Mesenchymal stem cell (in vitro differentiated cells and primary cell): ENCODE measurements at regions not wholly inside any gene's neighbourhood (a gene's known extent, or its start where the extent isn't known, plus 50 kb on each side); places are given as distances from the start of the nearest gene placed in this dataset.

Experiments
- DNase-seq: peaks from one replicate; pipeline ENCODE4 v3.0.0-alpha.2; 2013
- H2AFZ ChIP-seq: one replicate; pipeline ENCODE4 v1.6.1; 2013; ENCODE audit warnings: low read depth, mild to moderate bottlenecking, control low read depth, inconsistent platforms, low read length, moderate library complexity
- H2AK5ac ChIP-seq: 2 replicates; pipeline ENCODE4 v1.6.1; 2013; ENCODE audit warnings: low read length, moderate library complexity, mild to moderate bottlenecking, inconsistent platforms; ENCODE audit not compliant: severe bottlenecking
- H2BK120ac ChIP-seq: one replicate; pipeline ENCODE4 v1.6.1; 2013; ENCODE audit warnings: low read depth, mild to moderate bottlenecking, inconsistent platforms, low read length, moderate library complexity
- H2BK12ac ChIP-seq, 2 experiments: one replicate each; pipeline ENCODE4 v1.6.1; 2013; ENCODE audit warnings: inconsistent platforms in 2 of 2, low read length in 2 of 2, mild to moderate bottlenecking in 2 of 2, moderate library complexity in 2 of 2, control low read depth in 1 of 2
- H2BK15ac ChIP-seq: one replicate; pipeline ENCODE4 v1.6.1; 2013; ENCODE audit warnings: mild to moderate bottlenecking, low read depth, inconsistent platforms; ENCODE audit not compliant: poor library complexity, severe bottlenecking
- H2BK5ac ChIP-seq: 2 replicates; pipeline ENCODE4 v1.6.1; 2013; ENCODE audit warnings: low read depth, mild to moderate bottlenecking, low read length, control low read depth, inconsistent platforms; ENCODE audit not compliant: poor library complexity, severe bottlenecking
- H3K14ac ChIP-seq, 2 experiments: one replicate each; pipeline ENCODE4 v1.6.1; 2013; ENCODE audit warnings: inconsistent platforms in 2 of 2, low read length in 2 of 2, control low read depth in 1 of 2, mild to moderate bottlenecking in 1 of 2, moderate library complexity in 1 of 2
- H3K18ac ChIP-seq, 2 experiments: one replicate each; pipeline ENCODE4 v1.6.1; 2013; ENCODE audit warnings: inconsistent platforms in 2 of 2, low read length in 2 of 2, control low read depth in 1 of 2, low read depth in 1 of 2, mild to moderate bottlenecking in 1 of 2
- H3K23ac ChIP-seq, 2 experiments: one replicate each; pipeline ENCODE4 v1.6.1; 2013; ENCODE audit warnings: inconsistent platforms in 2 of 2, low read length in 2 of 2, mild to moderate bottlenecking in 2 of 2, moderate library complexity in 2 of 2, control low read depth in 1 of 2
- H3K27ac ChIP-seq: 2 replicates; pipeline ENCODE4 v1.5.1; 2013; ENCODE audit warnings: mild to moderate bottlenecking, moderate library complexity, low read length, control low read depth, inconsistent platforms; ENCODE audit not compliant: poor library complexity, severe bottlenecking
- H3K27me3 ChIP-seq, 2 experiments: 2 replicates each; pipeline versions ENCODE4 v1.6.1 to v1.7.0; 2013; ENCODE audit warnings: low read length in 2 of 2, mild to moderate bottlenecking in 2 of 2, moderate library complexity in 2 of 2, control low read depth in 1 of 2, inconsistent platforms in 1 of 2; ENCODE audit not compliant: control insufficient read depth in 1 of 2, insufficient read depth in 1 of 2
- H3K36me3 ChIP-seq, 2 experiments: 2 replicates each; pipeline versions ENCODE4 v1.6.1 to v1.7.0; 2013; ENCODE audit warnings: low read length in 2 of 2, control low read depth in 1 of 2, inconsistent platforms in 1 of 2, low read depth in 1 of 2, mild to moderate bottlenecking in 1 of 2; ENCODE audit not compliant: insufficient read depth in 2 of 2, control insufficient read depth in 1 of 2
- H3K4ac ChIP-seq, 2 experiments: one replicate each; pipeline ENCODE4 v1.6.1; 2013; ENCODE audit warnings: inconsistent platforms in 2 of 2, low read length in 2 of 2, mild to moderate bottlenecking in 2 of 2, moderate library complexity in 2 of 2, control low read depth in 1 of 2, low read depth in 1 of 2
- H3K4me1 ChIP-seq: 2 replicates; pipeline ENCODE4 v1.6.1; 2013; ENCODE audit warnings: low read depth, low read length, control low read depth; ENCODE audit not compliant: control insufficient read depth, insufficient read depth
- H3K4me2 ChIP-seq: 2 replicates; pipeline ENCODE4 v1.6.1; 2013; ENCODE audit warnings: low read length, mild to moderate bottlenecking, inconsistent platforms; ENCODE audit not compliant: poor library complexity, severe bottlenecking
- H3K4me3 ChIP-seq, 2 experiments: 2 replicates each; pipeline versions ENCODE4 v1.5.1 to v1.7.0; 2013; ENCODE audit warnings: low read length in 2 of 2, mild to moderate bottlenecking in 2 of 2, control low read depth in 1 of 2, low read depth in 1 of 2; ENCODE audit not compliant: insufficient read depth in 1 of 2
- H3K79me1 ChIP-seq: replicated peaks from 2 replicates; pipeline ENCODE4 v1.6.1; 2013; ENCODE audit warnings: mild to moderate bottlenecking, control low read depth, low read length, inconsistent platforms; ENCODE audit not compliant: poor library complexity, severe bottlenecking
- H3K9ac ChIP-seq: 2 replicates; pipeline ENCODE4 v1.7.0; 2013; ENCODE audit warnings: mild to moderate bottlenecking, low read length, moderate library complexity
- H3K9me3 ChIP-seq: 2 replicates; pipeline ENCODE4 v1.7.0; 2013; ENCODE audit warnings: mild to moderate bottlenecking, low read length; ENCODE audit not compliant: control insufficient read depth
- H4K8ac ChIP-seq: one replicate; pipeline ENCODE4 v1.6.1; 2013; ENCODE audit warnings: inconsistent platforms, mild to moderate bottlenecking, low read length, moderate library complexity
- H4K91ac ChIP-seq: one replicate; pipeline ENCODE4 v1.6.1; 2013; ENCODE audit warnings: mild to moderate bottlenecking, low read length, inconsistent platforms
- WGBS: methylation state at CpG from one replicate; pipeline ENCODE4 v1.1.7; 2013; ENCODE audit warnings: mixed read lengths; 5-methylcytosine and 5-hydroxymethylcytosine counted together

GRCh38 chr22:47713941-47714340, 951.5 kb downstream of the TBC1D22A start:
- H3K4me3 ChIP-seq: no peak overlapping the region
- H3K79me1 ChIP-seq: no peaks in the 10 kb centered on the region
- no peaks in the 10 kb centered on the region for H3K36me3 ChIP-seq
- H3K27ac ChIP-seq: no peak overlapping the region
- no peak overlapping the region for H4K91ac ChIP-seq
- no peak overlapping the region for H2BK15ac ChIP-seq
- no peak overlapping the region for H3K4me2 ChIP-seq
- 83% methylated on average over 10 of the region's 10 CpGs for WGBS
- H3K18ac ChIP-seq: no peak overlapping the region
- no peak for DNase-seq
- H3K9ac ChIP-seq: no peak overlapping the region
- H3K27me3 ChIP-seq: no peaks in the 10 kb centered on the region
- no peaks in the 10 kb centered on the region for H3K9me3 ChIP-seq
- no peak overlapping the region for H3K14ac ChIP-seq
- no peak overlapping the region for H4K8ac ChIP-seq
- no peak overlapping the region for H2BK120ac ChIP-seq
- H3K23ac ChIP-seq: no peak overlapping the region
- H3K4ac ChIP-seq: no peak overlapping the region
- no peak overlapping the region for H2BK12ac ChIP-seq
- no peak overlapping the region for H2BK5ac ChIP-seq
- H2AFZ ChIP-seq: no peak overlapping the region
- no peaks in the 10 kb centered on the region for H3K4me1 ChIP-seq
- H2AK5ac ChIP-seq: no peak overlapping the region

GRCh38 chr22:47710135-47710534, 947.7 kb downstream of the TBC1D22A start:
- Histone ChIP-seq H2AFZ (no peak overlapping the region), H2BK15ac (no peak overlapping the region), H4K91ac (no peak overlapping the region), H3K79me1 (no peaks in the 10 kb centered on the region), H2BK12ac (no peak overlapping the region), H3K23ac (no peak overlapping the region), H3K9ac (no peak overlapping the region), H4K8ac (no peak overlapping the region), H3K9me3 (no peaks in the 10 kb centered on the region), H3K4ac (no peak overlapping the region), H2BK120ac (no peak overlapping the region), H3K18ac (no peak overlapping the region), H3K36me3 (no peaks in the 10 kb centered on the region), H3K4me2 (no peak overlapping the region), H2BK5ac (no peak overlapping the region), H3K27me3 (no peaks in the 10 kb centered on the region), H3K14ac (no peak overlapping the region), H2AK5ac (no peak overlapping the region), H3K4me3 (no peak overlapping the region), H3K4me1 (no peaks in the 10 kb centered on the region), H3K27ac (no peak overlapping the region)
- WGBS: 62% methylated on average over 4 of the region's 4 CpGs
- no peak for DNase-seq

GRCh38 chr22:47705350-47705749, 942.9 kb downstream of the TBC1D22A start:
- H3K4me3 ChIP-seq: no peak overlapping the region
- H2BK5ac ChIP-seq: no peak overlapping the region
- no peak overlapping the region for H3K4ac ChIP-seq
- no peak overlapping the region for H3K9ac ChIP-seq
- H3K9me3 ChIP-seq: no peaks in the 10 kb centered on the region
- H2BK15ac ChIP-seq: no peak overlapping the region
- H2AFZ ChIP-seq: no peak overlapping the region
- H3K18ac ChIP-seq: no peak overlapping the region
- no peak overlapping the region for H3K23ac ChIP-seq
- no peak overlapping the region for H2BK120ac ChIP-seq
- H3K4me1 ChIP-seq: no peaks in the 10 kb centered on the region
- H3K27me3 ChIP-seq: no peaks in the 10 kb centered on the region
- no peak overlapping the region for H2BK12ac ChIP-seq
- H3K4me2 ChIP-seq: no peak overlapping the region
- H3K27ac ChIP-seq: no peak overlapping the region
- no peak for DNase-seq
- H3K36me3 ChIP-seq: no peaks in the 10 kb centered on the region
- no peak overlapping the region for H2AK5ac ChIP-seq
- no peak overlapping the region for H4K8ac ChIP-seq
- H3K79me1 ChIP-seq: no peaks in the 10 kb centered on the region
- no peak overlapping the region for H4K91ac ChIP-seq
- 83% methylated on average over 1 of the region's 2 CpGs for WGBS
- H3K14ac ChIP-seq: no peak overlapping the region

- H2AFZ ChIP-seq: no peak overlapping the region
- H3K9ac ChIP-seq: no peak overlapping the region
- H3K23ac ChIP-seq: no peak overlapping the region
- H3K4me2 ChIP-seq: no peak overlapping the region
- no peaks in the 10 kb centered on the region for H3K36me3 ChIP-seq
- no peak overlapping the region for H4K91ac ChIP-seq
- H3K27me3 ChIP-seq: no peaks in the 10 kb centered on the region
- H3K4me3 ChIP-seq: no peak overlapping the region
- no peak overlapping the region for H3K18ac ChIP-seq
- no peak overlapping the region for H3K4ac ChIP-seq
- 67% methylated on average over 8 of the region's 8 CpGs for WGBS
- no peaks in the 10 kb centered on the region for H3K79me1 ChIP-seq
- H4K8ac ChIP-seq: no peak overlapping the region
- H2BK120ac ChIP-seq: no peak overlapping the region
- no peaks in the 10 kb centered on the region for H3K9me3 ChIP-seq
- no peak overlapping the region for H2BK5ac ChIP-seq
- DNase-seq: no peak
- H2AK5ac ChIP-seq: no peak overlapping the region
- no peak overlapping the region for H3K14ac ChIP-seq
- no peak overlapping the region for H2BK15ac ChIP-seq
- H2BK12ac ChIP-seq: no peak overlapping the region
- H3K27ac ChIP-seq: no peak overlapping the region
- no peaks in the 10 kb centered on the region for H3K4me1 ChIP-seq
Observed at GRCh38 chr22:47698906-47699305, 936.5 kb downstream of the TBC1D22A start.
